HAP-1 (cell line): ENCODE measurements at regions not wholly inside any gene's neighbourhood (a gene's known extent, or its start where the extent isn't known, plus 50 kb on each side); places are given as distances from the start of the nearest gene placed in this dataset.

Experiments
- DNase-seq, 2 experiments: peaks; one replicate each; pipeline ENCODE4 v3.0.0-alpha.2; 2016 to 2020; ENCODE audit warnings: low spot score in 2 of 2
- H3K27me3 ChIP-seq: fragments of 250-450 bp; sonication (Bioruptor Pico); 2 replicates; pipeline ENCODE4 v1.5.1; 2020; ENCODE audit warnings: low read depth, mild to moderate bottlenecking, moderate library complexity
- H3K36me3 ChIP-seq: fragments of 250-450 bp; sonication (Bioruptor Pico); replicated peaks from 2 replicates; pipeline ENCODE4 v1.5.1; 2020; ENCODE audit warnings: mild to moderate bottlenecking
- H3K4me1 ChIP-seq: fragments of 250-450 bp; sonication (Bioruptor Pico); 2 replicates; pipeline ENCODE4 v1.5.1; 2020; ENCODE audit warnings: mild to moderate bottlenecking
- H3K4me3 ChIP-seq: fragments of 250-450 bp; sonication (Bioruptor Pico); 2 replicates; pipeline ENCODE4 v1.5.1; 2020; ENCODE audit warnings: mild to moderate bottlenecking, moderate library complexity
- H3K9me3 ChIP-seq: fragments of 250-450 bp; sonication (Bioruptor Pico); 2 replicates; pipeline ENCODE4 v1.5.1; 2020; ENCODE audit warnings: mild to moderate bottlenecking, moderate library complexity
- in situ Hi-C: fragments of 300-500 bp; cut with MboI; formaldehyde crosslinking; loops from 3 replicates; pipeline ENCODE4 v1.14.3; 2020; ENCODE audit warnings: low sequenced_read_pairs, inconsistent platforms, mixed read lengths

DNA sequence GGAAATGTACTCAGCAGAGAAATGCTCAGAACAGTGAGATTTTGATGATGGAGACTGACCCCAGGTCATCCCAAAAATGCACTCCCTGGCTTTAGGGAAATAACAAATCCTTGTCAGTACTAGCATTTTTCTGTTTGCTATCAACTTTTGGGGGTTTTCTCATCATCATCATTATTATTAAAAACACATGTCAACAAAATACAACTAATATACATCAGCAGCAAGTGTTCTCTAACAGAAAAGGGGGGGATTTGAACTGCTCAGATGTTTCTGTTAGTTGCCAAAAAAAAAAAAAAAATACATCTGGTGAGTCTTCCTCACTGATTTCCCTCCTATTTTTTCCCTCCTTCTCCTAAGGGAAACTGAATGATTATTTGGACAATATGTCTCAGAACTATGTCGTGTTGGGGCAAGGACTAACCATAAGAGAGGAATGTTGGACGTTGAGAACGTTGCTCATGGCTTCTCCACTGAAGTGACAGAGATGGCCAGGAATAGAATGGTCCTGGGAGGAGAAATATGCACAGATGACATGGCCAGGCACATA lies 230.0 kb upstream of the MCTP2 start:
- in situ Hi-C loops: no loop called here
- Histone ChIP-seq H3K4me1 (no peaks in the 10 kb centered on the region), H3K4me3 (no peak overlapping the region), H3K27me3 (no peaks in the 10 kb centered on the region), H3K36me3 (no peaks in the 10 kb centered on the region), H3K9me3 (no peaks in the 10 kb centered on the region)
- DNase-seq: no peak

DNA sequence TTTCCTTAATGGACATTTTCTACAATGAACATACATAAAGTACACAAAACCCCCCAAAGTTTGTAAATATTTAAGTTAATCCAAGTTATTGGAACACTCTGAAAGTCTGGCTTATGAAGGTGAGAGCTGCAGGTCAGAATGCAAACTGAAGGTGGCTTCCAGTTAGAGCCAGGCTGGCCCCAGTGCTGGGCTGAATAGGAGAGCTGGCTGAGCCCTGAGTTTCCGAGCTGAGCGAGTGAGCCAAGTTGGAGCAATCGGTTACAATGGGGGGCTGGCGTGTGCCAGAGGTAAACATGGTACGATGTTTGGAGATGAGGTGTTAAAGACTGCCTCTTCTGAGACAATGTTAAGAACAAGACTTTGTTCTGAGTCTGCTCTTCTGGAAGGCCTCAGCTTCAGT lies 230.8 kb upstream of the MCTP2 start:
- in situ Hi-C loops: no loop called here
- Histone ChIP-seq H3K36me3 (no peaks in the 10 kb centered on the region), H3K4me3 (no peak overlapping the region), H3K27me3 (no peaks in the 10 kb centered on the region), H3K4me1 (no peaks in the 10 kb centered on the region), H3K9me3 (no peaks in the 10 kb centered on the region)
- DNase-seq: no peak

DNA sequence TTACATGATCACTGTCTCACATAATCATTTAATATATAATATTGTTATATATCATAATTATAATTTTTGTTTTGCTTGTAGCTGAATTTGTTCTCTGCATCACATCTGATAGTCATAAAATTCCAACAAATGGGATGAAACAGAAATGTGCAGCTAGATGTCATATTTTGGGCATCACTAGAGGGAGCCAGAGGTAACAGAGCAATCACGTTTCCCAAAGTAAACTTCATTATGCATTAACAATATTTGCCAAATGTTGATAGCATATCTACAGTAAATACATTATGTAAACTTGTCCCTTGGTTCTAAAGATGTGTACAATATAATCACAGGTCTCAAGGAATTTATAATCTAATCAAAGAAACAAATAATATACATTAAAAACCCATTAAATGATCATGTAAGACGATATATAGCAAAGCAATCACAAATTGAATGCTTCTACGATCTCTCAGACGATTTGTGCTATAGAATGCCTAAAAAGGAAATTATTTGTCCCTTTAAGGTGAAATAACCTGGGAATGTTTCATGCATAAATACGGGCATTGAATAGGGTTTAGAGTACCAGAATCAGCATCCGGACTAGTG lies 234.2 kb upstream of the MCTP2 start:
- Histone ChIP-seq H3K4me3 (no peak overlapping the region), H3K4me1 (no peaks in the 10 kb centered on the region), H3K36me3 (no peaks in the 10 kb centered on the region), H3K27me3 (no peaks in the 10 kb centered on the region), H3K9me3 (no peaks in the 10 kb centered on the region)
- DNase-seq: peak; percentile 5 to 28
- in situ Hi-C loops: loop anchor here (25.0 kb wide), 2 partner anchors 115 to 960 kb away; no protein-coding TSS in a partner anchor

DNA sequence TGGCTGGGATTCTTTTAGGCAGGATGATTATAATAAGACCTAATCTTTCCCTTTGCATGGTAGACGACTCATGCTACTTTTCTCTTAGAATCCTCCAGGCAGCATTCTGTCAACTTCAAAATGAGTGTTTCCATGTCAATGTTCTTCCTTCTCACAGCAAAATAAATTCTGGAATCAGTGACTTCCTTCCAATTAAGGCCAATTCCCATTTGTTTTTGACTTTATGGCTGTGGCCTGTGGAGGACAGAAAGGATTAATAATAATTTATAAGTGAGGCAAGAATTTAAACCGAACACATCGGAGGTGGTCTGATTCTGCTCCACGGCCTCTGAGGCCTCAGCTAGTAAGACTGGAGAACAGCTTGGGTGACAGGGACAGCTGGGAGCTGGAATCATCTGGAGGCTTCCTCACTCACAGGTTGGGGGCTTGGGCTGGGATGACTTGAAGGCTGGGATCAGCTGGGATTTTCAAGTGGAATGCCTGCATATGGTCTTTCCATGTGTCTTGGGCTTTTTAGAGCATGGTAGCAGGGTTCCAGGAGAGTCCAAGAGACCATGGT lies 241.8 kb upstream of the MCTP2 start:
- Histone ChIP-seq H3K36me3 (no peaks in the 10 kb centered on the region), H3K4me1 (no peaks in the 10 kb centered on the region), H3K4me3 (no peak overlapping the region), H3K9me3 (no peaks in the 10 kb centered on the region), H3K27me3 (no peaks in the 10 kb centered on the region)
- in situ Hi-C loops: loop anchor here (25.0 kb wide), 2 partner anchors 123 to 952 kb away; no protein-coding TSS in a partner anchor
- DNase-seq: no peak

DNA sequence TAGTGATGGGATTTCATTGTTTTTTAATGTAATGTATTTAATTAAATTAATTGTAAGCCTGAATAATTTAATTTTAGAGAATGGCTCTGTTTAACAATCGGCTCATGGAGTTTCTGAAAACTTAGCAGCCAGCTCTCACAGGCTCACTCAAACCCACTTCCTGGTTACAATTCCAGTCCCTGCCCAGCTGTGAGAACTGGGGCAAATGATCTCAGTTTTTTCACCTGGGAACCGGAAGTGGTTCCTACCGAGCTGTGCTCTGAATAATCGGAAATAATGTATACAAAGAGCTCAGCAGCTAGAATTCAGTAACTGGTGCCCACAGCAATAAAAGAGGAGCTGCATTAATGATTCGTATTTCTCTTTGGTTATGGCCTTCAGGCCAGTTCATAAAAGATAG lies 244.3 kb upstream of the MCTP2 start:
- in situ Hi-C loops: loop anchor here (25.0 kb wide), 2 partner anchors 125 to 950 kb away; no protein-coding TSS in a partner anchor
- DNase-seq: no peak
- no peaks in the 10 kb centered on the region for H3K9me3 ChIP-seq
- no peaks in the 10 kb centered on the region for H3K4me1 ChIP-seq
- no peak overlapping the region for H3K4me3 ChIP-seq
- no peaks in the 10 kb centered on the region for H3K36me3 ChIP-seq
- H3K27me3 ChIP-seq: no peaks in the 10 kb centered on the region

DNA sequence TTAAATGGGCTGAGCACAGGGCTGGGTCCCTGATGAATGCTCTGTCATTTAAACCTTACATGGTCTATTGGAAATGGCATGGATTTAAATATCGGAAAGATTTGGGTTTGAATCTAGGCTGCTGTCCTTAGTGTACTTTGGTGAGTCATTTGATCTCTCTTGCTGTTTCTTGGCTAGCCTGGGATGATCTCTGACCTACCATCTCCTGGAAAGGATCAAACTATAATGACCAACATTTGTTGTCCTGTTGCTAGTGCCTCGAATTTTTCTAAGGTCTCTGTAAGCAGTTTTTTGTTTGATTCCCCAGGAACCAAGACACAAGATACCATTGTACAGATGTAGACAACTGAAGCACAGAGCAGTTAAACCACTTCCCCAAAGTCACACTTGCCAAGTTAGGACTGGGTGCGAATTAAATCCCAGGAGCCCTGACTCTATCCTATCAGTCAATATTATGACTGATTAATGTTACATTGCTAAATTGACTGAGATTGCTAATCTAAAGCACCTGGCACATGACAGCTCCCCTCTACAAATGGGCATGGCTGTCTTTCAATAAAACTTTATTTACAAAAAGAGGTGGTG lies 244.9 kb upstream of the MCTP2 start:
- DNase-seq: no peak
- Histone ChIP-seq H3K4me3 (no peak overlapping the region), H3K4me1 (no peaks in the 10 kb centered on the region), H3K27me3 (no peaks in the 10 kb centered on the region), H3K9me3 (no peaks in the 10 kb centered on the region), H3K36me3 (no peaks in the 10 kb centered on the region)
- in situ Hi-C loops: loop anchor here (25.0 kb wide), 2 partner anchors 126 to 949 kb away; no protein-coding TSS in a partner anchor

DNA sequence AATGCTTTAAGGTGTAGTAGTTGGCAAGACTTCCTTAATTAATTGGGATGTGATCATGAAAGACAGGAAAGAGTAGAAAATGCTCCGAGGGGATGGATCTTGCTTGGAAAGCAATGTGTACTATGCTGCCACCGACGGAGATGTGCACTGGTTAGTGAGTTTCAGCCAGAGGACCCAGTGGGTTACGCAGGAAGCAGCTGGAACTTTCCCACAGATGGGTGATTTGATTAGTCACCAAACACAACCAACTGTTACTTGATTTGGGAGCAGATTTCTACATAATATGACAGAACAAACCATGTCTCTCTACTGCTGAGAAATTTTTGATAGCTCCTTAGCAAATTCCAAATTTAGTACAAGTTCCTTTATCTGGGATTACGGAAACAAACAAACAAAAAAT lies 245.4 kb upstream of the MCTP2 start:
- Histone ChIP-seq H3K9me3 (no peaks in the 10 kb centered on the region), H3K27me3 (no peaks in the 10 kb centered on the region), H3K4me1 (no peaks in the 10 kb centered on the region), H3K4me3 (no peak overlapping the region), H3K36me3 (no peaks in the 10 kb centered on the region)
- in situ Hi-C loops: loop anchor here (25.0 kb wide), 2 partner anchors 126 to 949 kb away; no protein-coding TSS in a partner anchor
- no peak for DNase-seq

DNA sequence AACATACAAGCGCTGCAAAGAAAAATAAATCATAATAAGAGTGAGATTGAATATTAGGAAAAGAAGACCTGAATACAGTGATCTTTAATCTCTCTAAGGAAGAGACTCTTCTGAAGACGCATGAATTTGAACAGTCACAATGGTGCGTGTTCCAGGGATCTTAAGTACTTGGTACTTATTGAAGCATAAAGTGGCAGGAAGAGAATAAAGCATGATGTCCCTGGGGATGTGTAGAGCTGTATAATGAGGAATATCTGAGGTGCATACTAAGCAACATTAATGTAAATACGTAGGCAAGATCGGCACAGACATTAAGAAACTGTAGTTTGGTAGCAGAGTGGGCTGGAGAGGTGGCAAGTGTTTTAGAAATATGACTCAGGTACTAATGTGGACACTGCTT lies 246.2 kb upstream of the MCTP2 start:
- in situ Hi-C loops: loop anchor here (25.0 kb wide), 2 partner anchors 127 to 948 kb away; no protein-coding TSS in a partner anchor
- no peak for DNase-seq
- Histone ChIP-seq H3K4me1 (no peaks in the 10 kb centered on the region), H3K4me3 (no peak overlapping the region), H3K36me3 (no peaks in the 10 kb centered on the region), H3K9me3 (no peaks in the 10 kb centered on the region), H3K27me3 (no peaks in the 10 kb centered on the region)

DNA sequence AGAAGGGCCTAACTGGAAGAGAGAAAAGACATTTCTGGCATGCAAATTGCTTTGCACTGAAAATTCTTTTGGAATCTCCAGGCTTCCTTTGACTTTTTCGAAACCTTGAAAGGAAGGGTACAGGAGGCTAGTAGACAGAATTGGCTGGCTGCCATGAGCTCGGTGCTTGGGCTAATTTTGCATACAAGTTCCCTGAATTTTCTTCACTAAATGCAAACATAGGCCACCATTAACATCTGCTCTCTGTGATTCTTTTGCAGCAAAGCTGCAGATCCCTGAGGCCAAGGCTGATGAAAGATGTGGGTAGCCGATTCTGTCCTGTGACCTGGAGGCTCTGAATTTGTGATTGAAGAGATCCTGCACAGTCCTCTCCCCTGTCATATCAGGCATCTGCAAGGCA lies 247.8 kb upstream of the MCTP2 start:
- DNase-seq: peak in 1 of 2 experiments; percentile 30
- H3K4me3 ChIP-seq: no peak overlapping the region
- no peaks in the 10 kb centered on the region for H3K27me3 ChIP-seq
- no peaks in the 10 kb centered on the region for H3K9me3 ChIP-seq
- no peaks in the 10 kb centered on the region for H3K4me1 ChIP-seq
- H3K36me3 ChIP-seq: no peaks in the 10 kb centered on the region
- in situ Hi-C loops: loop anchor here (25.0 kb wide), 2 partner anchors 129 to 946 kb away; no protein-coding TSS in a partner anchor

DNA sequence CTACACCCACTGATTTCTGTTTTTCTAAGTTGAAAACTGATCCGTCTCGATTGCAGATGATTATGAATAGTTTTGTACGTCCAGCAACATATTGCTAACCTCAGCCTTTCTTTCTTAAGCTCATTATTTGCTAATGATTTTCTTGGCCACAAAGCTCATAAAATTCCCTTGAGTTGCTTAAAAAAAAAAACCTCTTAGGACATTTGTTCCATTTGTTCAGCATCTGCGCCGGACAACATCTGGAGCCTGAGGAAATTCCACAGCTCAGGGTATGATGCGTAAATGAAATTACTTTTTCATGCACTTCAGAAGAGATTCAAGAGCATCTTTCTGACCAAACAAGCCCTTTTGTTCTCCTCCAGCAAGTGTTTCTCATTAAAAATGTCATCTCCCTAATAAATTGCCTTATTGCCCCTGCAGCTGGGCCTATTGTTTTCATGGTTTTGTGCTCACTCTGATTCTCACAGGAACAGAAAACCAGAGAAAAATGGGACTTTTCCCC lies 249.1 kb upstream of the MCTP2 start:
- H3K4me3 ChIP-seq: no peak overlapping the region
- no peak for DNase-seq
- in situ Hi-C loops: loop anchor here (25.0 kb wide), 2 partner anchors 130 to 945 kb away; no protein-coding TSS in a partner anchor
- H3K27me3 ChIP-seq: no peaks in the 10 kb centered on the region
- no peaks in the 10 kb centered on the region for H3K4me1 ChIP-seq
- no peaks in the 10 kb centered on the region for H3K36me3 ChIP-seq
- H3K9me3 ChIP-seq: no peaks in the 10 kb centered on the region

DNA sequence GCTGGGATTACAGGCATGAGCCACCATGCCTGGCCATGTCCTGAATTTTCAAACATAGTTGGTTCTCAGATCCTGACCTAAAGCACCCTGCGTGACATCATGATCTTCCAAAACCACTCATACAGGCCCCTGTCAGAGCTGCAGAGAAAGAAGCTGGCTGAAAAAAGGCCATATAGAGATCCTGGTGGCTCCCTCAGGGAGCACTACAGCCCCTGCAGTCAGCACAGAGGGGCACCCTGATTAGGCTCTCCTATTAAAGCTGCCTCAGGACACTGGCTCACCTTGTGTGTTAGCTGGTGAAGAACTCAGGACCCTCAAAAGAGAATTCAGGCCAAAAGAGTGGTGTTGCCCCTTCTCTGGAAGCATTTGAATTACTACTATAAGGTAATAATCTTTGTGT lies 249.7 kb upstream of the MCTP2 start:
- in situ Hi-C loops: loop anchor here (25.0 kb wide), 2 partner anchors 131 to 944 kb away; no protein-coding TSS in a partner anchor
- Histone ChIP-seq H3K36me3 (no peaks in the 10 kb centered on the region), H3K27me3 (no peaks in the 10 kb centered on the region), H3K4me3 (no peak overlapping the region), H3K4me1 (no peaks in the 10 kb centered on the region), H3K9me3 (no peaks in the 10 kb centered on the region)
- no peak for DNase-seq

DNA sequence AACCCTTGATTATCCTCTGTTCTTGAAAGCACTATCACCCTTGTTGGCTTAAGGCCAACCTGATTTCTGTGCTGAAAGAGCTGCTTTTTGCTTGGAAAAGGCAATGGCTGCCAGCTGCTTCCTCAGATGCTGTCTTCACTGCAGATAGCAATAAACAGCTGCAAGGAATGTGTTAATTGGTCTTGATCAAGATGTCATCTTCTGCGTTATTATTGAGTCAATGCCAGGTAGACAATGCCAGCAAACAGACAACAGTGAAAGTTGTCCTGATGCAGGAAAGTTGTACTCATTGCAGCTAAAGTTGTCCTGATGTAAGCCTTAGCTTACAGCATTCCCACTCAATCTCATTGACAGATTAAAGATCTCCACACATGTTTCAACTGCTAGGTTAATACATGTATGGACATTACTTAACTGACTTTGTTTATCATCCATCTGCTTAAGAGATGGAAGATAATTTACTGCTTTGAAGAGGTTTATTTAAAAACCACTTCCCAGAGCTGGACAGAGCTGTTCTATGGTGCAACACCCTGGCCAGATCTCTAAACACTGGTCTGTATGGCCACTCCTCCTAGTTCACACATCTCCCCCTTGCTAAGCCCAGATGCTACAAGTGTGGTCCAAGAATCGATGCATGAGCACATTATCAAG lies 251.0 kb upstream of the MCTP2 start:
- in situ Hi-C loops: loop anchor here (25.0 kb wide), 2 partner anchors 132 to 943 kb away; no protein-coding TSS in a partner anchor
- H3K27me3 ChIP-seq: no peaks in the 10 kb centered on the region
- no peaks in the 10 kb centered on the region for H3K4me1 ChIP-seq
- H3K4me3 ChIP-seq: no peak overlapping the region
- H3K9me3 ChIP-seq: no peaks in the 10 kb centered on the region
- no peaks in the 10 kb centered on the region for H3K36me3 ChIP-seq
- DNase-seq: no peak

DNA sequence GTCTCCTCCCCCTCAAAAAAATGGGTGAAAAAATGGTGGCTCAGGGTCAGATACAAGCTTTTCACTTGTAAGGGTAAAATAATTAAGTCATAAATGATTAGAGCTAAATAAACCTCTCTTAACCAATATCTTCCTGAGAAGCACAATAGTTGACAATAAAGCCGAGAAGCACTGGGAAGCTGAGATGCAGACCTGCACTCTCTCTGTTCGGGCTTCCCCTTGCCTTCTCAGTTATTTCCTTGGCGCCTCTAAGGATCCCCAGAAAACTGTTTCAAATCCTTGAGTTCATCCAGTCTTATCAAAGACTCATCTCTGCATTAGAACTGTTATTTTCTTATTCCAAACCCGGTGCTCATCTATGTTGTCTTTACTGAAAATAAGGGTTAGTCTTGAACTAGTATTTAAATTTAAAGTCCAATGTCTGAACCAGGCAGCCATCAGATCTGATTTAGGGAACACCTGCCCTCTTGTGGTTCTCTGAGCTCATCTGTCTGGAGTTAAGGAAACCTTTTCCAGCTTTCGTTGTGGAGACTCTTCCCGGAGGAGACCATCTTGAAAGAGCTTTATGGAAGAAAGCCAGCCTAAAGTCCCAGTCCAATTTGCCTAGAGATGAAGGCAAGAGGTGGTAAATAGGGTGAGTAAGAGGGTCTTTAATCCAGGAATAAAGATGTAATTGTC lies 256.4 kb upstream of the MCTP2 start:
- in situ Hi-C loops: loop anchor here (25.0 kb wide), 2 partner anchors 137 to 938 kb away; no protein-coding TSS in a partner anchor
- Histone ChIP-seq H3K36me3 (no peaks in the 10 kb centered on the region), H3K27me3 (no peaks in the 10 kb centered on the region), H3K9me3 (no peaks in the 10 kb centered on the region), H3K4me3 (no peak overlapping the region), H3K4me1 (no peaks in the 10 kb centered on the region)
- no peak for DNase-seq
